ENCODE measurements at regions not wholly inside any gene's neighbourhood (a gene's known extent, or its start where the extent isn't known, plus 50 kb on each side); places are given as distances from the start of the nearest gene placed in this dataset.

DNA sequence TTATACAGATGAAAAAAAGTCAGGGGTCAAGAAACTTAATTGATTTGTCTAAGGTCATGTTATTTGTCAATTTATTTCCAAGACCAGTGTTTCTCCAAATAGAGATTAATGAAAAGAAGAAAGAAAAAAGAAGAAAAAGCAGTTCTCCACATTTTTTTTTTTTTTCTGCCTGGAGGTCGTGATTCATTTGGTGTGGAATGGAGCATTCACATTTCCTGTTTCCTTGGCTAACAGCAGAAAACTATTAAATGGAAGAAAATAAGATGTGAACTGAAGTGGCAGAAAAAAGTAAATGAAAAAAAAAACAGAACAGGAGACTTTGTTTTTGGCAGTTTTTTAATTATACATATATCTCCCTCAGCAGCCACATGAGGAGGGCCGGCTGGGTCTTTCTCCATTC, 470.8 kb upstream of the ZNF337 start:
- H3K4me1 ChIP-seq (replicated peaks in 1 of 2; ENCODE audit: control insufficient read depth in 2 of 2, insufficient read depth in 2 of 2, low read length in 2 of 2): no peaks in the 10 kb centered on the region
- H3K27me3 ChIP-seq (ENCODE audit: control insufficient read depth in 2 of 2, insufficient read depth in 2 of 2, low read length in 2 of 2): no peaks in the 10 kb centered on the region
- no peaks in the 10 kb centered on the region for H4K20me1 ChIP-seq (replicated peaks; ENCODE audit: control insufficient read depth, insufficient read depth, low read length)
- 0% methylated on average over 2 of the region's 2 CpGs for WGBS (ENCODE audit: insufficient coverage, low coverage, missing lambda C conversion rate)
- POLR2A ChIA-PET: no interaction called here
- CTCF ChIA-PET (ENCODE audit: low intra/inter-chr PET ratio): no interaction called here
- no peak overlapping the region for H2AFZ ChIP-seq (ENCODE audit: low read depth, low read length)
- no peaks in the 10 kb centered on the region for H3K79me2 ChIP-seq (ENCODE audit: control insufficient read depth, insufficient read depth, low read length)
- no peak overlapping the region for H3K9ac ChIP-seq (ENCODE audit: insufficient read depth in 1 of 2, low read depth in 2 of 2, low read length in 2 of 2)
- H3K36me3 ChIP-seq (ENCODE audit: control insufficient read depth, insufficient read depth, low read length): no peaks in the 10 kb centered on the region
- no peak overlapping the region for H3K4me3 ChIP-seq
- H3K4me2 ChIP-seq (ENCODE audit: insufficient read depth, low read length): no peak overlapping the region
- H3K27ac ChIP-seq (ENCODE audit: extremely low read depth, low read depth, low read length): no peak overlapping the region
- FAIRE-seq (no peak), ATAC-seq (no peak), DNase-seq (ENCODE audit: extremely low read depth in 1 of 4, low spot score in 3 of 4) (no peak)
- intact Hi-C loops (cut with micrococcal nuclease) (no loop called here), in situ Hi-C loops (cut with MboI) (no loop called here)
- BruUV-seq (replicated peaks): no TSS peak
- no peaks in the 10 kb centered on the region for H3K9me1 ChIP-seq (ENCODE audit: control insufficient read depth, insufficient read depth, low read length)
- H3K9me3 ChIP-seq (replicated peaks; ENCODE audit: control insufficient read depth, insufficient read depth, low read depth, low read length): no peaks in the 10 kb centered on the region
- TF ChIP-seq SRSF3 (IDR thresholded peaks at IDR 0.05; ENCODE audit: insufficient read depth, low read length): no peak
- no peak for TF ChIP-seq ADNP (tag; IDR thresholded peaks at IDR 0.05)
- TF ChIP-seq ZKSCAN3 (CRISPR knock-in tag; IDR thresholded peaks at IDR 0.05): no peak
- TF ChIP-seq SNRNP70 (optimal IDR thresholded peaks at IDR 0.05; ENCODE audit: low read depth, low read length): no peak
- no peak for TF ChIP-seq ZBED1 (IDR thresholded peaks at IDR 0.05)
- no peak for TF ChIP-seq ZNF146 (CRISPR knock-in tag; IDR thresholded peaks at IDR 0.05; ENCODE audit: unreplicated experiment)
- TF ChIP-seq ZNF41 (CRISPR knock-in tag; conservative IDR thresholded peaks at IDR 0.05): no peak
- TF ChIP-seq HIVEP1 (CRISPR knock-in tag; IDR thresholded peaks at IDR 0.05): no peak
- no peak for TF ChIP-seq THRAP3 (IDR thresholded peaks at IDR 0.05; ENCODE audit: borderline replicate concordance)
- TF ChIP-seq, protein P1, sequence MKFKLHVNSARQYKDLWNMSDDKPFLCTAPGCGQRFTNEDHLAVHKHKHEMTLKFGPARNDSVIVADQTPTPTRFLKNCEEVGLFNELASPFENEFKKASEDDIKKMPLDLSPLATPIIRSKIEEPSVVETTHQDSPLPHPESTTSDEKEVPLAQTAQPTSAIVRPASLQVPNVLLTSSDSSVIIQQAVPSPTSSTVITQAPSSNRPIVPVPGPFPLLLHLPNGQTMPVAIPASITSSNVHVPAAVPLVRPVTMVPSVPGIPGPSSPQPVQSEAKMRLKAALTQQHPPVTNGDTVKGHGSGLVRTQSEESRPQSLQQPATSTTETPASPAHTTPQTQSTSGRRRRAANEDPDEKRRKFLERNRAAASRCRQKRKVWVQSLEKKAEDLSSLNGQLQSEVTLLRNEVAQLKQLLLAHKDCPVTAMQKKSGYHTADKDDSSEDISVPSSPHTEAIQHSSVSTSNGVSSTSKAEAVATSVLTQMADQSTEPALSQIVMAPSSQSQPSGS (CRISPR knock-in tag; IDR thresholded peaks at IDR 0.05): no peak
- no peak for TF ChIP-seq MTA1 (IDR thresholded peaks at IDR 0.05; ENCODE audit: borderline replicate concordance)
- TF ChIP-seq, protein P2, sequence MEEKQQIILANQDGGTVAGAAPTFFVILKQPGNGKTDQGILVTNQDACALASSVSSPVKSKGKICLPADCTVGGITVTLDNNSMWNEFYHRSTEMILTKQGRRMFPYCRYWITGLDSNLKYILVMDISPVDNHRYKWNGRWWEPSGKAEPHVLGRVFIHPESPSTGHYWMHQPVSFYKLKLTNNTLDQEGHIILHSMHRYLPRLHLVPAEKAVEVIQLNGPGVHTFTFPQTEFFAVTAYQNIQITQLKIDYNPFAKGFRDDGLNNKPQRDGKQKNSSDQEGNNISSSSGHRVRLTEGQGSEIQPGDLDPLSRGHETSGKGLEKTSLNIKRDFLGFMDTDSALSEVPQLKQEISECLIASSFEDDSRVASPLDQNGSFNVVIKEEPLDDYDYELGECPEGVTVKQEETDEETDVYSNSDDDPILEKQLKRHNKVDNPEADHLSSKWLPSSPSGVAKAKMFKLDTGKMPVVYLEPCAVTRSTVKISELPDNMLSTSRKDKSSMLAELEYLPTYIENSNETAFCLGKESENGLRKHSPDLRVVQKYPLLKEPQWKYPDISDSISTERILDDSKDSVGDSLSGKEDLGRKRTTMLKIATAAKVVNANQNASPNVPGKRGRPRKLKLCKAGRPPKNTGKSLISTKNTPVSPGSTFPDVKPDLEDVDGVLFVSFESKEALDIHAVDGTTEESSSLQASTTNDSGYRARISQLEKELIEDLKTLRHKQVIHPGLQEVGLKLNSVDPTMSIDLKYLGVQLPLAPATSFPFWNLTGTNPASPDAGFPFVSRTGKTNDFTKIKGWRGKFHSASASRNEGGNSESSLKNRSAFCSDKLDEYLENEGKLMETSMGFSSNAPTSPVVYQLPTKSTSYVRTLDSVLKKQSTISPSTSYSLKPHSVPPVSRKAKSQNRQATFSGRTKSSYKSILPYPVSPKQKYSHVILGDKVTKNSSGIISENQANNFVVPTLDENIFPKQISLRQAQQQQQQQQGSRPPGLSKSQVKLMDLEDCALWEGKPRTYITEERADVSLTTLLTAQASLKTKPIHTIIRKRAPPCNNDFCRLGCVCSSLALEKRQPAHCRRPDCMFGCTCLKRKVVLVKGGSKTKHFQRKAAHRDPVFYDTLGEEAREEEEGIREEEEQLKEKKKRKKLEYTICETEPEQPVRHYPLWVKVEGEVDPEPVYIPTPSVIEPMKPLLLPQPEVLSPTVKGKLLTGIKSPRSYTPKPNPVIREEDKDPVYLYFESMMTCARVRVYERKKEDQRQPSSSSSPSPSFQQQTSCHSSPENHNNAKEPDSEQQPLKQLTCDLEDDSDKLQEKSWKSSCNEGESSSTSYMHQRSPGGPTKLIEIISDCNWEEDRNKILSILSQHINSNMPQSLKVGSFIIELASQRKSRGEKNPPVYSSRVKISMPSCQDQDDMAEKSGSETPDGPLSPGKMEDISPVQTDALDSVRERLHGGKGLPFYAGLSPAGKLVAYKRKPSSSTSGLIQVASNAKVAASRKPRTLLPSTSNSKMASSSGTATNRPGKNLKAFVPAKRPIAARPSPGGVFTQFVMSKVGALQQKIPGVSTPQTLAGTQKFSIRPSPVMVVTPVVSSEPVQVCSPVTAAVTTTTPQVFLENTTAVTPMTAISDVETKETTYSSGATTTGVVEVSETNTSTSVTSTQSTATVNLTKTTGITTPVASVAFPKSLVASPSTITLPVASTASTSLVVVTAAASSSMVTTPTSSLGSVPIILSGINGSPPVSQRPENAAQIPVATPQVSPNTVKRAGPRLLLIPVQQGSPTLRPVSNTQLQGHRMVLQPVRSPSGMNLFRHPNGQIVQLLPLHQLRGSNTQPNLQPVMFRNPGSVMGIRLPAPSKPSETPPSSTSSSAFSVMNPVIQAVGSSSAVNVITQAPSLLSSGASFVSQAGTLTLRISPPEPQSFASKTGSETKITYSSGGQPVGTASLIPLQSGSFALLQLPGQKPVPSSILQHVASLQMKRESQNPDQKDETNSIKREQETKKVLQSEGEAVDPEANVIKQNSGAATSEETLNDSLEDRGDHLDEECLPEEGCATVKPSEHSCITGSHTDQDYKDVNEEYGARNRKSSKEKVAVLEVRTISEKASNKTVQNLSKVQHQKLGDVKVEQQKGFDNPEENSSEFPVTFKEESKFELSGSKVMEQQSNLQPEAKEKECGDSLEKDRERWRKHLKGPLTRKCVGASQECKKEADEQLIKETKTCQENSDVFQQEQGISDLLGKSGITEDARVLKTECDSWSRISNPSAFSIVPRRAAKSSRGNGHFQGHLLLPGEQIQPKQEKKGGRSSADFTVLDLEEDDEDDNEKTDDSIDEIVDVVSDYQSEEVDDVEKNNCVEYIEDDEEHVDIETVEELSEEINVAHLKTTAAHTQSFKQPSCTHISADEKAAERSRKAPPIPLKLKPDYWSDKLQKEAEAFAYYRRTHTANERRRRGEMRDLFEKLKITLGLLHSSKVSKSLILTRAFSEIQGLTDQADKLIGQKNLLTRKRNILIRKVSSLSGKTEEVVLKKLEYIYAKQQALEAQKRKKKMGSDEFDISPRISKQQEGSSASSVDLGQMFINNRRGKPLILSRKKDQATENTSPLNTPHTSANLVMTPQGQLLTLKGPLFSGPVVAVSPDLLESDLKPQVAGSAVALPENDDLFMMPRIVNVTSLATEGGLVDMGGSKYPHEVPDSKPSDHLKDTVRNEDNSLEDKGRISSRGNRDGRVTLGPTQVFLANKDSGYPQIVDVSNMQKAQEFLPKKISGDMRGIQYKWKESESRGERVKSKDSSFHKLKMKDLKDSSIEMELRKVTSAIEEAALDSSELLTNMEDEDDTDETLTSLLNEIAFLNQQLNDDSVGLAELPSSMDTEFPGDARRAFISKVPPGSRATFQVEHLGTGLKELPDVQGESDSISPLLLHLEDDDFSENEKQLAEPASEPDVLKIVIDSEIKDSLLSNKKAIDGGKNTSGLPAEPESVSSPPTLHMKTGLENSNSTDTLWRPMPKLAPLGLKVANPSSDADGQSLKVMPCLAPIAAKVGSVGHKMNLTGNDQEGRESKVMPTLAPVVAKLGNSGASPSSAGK (IDR thresholded peaks at IDR 0.05): no peak
- no peak for TF ChIP-seq FOXJ2 (tag; IDR thresholded peaks at IDR 0.05)
- no peak for TF ChIP-seq MEF2D (tag; conservative IDR thresholded peaks at IDR 0.05; ENCODE audit: low read depth)
